ENCODE measurements at regions not wholly inside any gene's neighbourhood (a gene's known extent, or its start where the extent isn't known, plus 50 kb on each side); places are given as distances from the start of the nearest gene placed in this dataset.
"Not testable (repeated sequence)": the region's sequence is repeated elsewhere in the genome, so short reads cannot be mapped to it uniquely, and the experiment has no call there.

DNA sequence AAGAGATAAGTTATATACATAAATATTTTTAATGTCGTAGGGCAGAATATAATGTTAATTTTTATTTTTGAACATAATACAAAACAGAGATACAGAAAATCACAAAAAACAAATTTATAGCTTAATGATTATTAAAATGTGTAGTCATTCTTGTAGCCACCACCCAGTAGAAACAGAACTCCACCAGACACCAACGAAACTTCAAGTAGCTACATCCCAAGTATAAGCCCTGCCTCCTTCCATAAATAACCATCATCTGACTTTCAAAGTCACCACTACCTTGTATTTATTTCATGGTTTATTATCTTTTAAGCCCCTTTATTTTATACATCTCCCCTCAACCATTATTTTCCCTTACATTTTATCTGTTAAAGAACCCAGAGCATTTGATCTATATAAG lies 111.9 kb upstream of the ZWINT start:
- DNase-seq (ENCODE audit: low read depth, low spot score) = no peak

DNA sequence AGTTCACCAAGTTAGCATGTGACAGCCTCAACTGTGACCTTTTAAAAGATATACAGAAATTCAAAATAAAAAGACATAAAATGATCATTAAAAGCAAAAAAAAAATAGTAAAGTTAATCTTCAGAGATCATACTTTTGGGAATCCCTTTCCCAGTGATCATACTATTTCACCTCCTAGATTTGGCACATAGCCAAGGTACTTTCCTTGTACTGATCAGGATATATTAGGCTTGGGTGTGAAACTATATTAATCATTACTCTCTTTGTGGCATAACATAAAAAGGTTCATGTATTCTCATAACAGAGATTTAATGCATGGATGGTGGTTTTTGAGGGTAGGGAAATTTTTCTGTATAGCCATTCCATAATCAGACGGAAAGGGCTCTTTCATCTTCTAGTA lies 109.6 kb upstream of the ZWINT start:
- no peak for DNase-seq (ENCODE audit: low read depth, low spot score)

DNA sequence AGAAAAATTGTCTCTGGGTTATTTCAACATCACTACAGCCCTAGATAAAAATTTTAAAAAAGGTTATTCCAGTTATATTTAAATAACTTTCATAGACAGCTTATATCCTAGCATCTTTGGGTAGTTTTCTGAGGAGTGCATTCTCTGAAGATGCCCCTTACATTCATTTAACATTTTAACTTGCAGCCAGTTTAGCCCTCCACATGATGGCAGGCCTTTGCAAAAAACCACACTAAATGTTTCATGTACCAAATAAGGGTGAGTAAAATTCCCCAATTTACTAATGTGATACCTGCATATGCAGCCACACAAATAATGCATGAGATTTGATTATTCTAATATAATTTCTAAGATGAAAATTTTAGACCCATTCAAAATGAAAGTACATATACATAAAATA lies 108.4 kb upstream of the ZWINT start:
- DNase-seq (ENCODE audit: low read depth, low spot score) = no peak

DNA sequence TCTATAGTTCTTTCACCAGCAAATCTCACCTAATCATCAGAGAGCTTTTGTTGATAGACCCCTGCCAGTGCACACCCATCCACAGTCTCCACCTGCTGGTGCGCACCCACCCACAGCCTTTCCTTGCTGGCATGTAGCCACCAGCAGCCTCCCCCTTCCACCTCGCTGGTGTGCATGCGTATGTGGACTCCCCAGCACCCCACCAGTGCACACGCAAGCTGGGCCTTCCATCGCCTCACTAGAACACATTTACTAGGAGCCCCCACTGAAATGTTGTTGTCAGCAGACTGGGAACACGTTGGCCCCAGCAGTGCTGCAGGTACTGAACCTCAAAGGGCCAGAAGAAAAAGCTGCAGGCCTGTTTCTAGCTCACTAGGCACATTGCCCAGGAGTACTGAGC lies 104.9 kb upstream of the ZWINT start:
- no peak for DNase-seq (ENCODE audit: low read depth, low spot score)

DNA sequence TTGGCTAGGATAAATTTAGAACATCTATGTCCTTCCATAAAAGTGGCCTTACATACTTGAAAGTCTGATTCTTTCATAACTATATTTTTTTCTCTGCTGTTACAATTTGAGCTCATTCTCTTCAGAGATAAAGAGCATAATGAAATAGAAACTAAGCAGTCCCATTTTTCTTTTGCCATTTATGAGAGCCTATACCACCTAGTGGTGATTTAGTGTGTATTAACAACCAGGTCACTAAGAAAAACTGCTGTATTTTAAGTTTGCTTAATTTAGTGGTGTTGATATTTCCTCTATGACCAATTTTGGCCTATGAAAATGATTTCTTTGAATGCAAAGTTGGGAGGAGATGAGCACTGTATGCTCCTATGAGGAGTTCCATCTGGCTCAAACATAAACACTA lies 88.7 kb upstream of the ZWINT start:
- no peak for DNase-seq (ENCODE audit: low read depth, low spot score)

DNA sequence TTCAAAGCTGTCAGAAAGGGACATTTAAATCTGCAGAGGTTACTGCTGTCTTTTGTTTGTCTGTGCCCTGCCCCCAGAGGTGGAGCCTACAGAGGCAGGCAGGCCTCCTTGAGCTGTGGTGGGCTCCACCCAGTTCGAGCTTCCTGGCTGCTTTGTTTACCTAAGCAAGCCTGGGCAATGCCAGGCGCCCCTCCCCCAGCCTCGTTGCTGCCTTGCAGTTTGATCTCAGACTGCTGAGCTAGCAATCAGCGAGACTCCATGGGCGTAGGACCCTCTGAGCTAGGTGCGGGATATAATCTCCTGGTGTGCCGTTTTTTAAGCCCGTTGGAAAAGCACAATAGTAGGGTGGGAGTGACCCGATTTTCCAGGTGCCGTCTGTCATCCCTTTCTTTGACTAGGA lies 86.6 kb upstream of the ZWINT start:
- DNase-seq (ENCODE audit: low read depth, low spot score) = not testable (repeated sequence)

DNA sequence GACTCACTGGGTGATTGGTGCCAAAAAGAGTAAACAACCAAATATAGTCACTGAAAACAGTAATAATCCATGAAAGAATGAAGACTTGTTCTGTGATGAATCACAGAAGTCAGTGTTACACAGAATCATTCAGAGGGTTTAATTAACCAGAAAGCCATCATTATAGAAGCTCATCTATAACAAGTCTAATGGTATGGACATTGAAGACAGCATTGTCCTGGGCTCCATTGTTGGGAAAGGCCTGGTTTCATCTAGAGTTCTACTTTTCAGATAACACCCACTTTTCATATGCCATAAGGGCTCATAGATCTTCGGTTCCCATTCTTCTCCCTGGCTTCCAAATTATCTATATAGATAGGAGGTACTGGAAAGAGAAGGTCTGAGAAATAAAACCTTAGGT lies 80.3 kb upstream of the ZWINT start:
- DNase-seq (ENCODE audit: low read depth, low spot score) = not testable (repeated sequence)
